RWPE2 (cell line): ENCODE measurements at regions not wholly inside any gene's neighbourhood (a gene's known extent, or its start where the extent isn't known, plus 50 kb on each side); places are given as distances from the start of the nearest gene placed in this dataset.

Experiments used
- ATAC-seq: fragments of 200-7000 bp; cut with Tn5 transposase; 3 replicates; pipeline ENCODE4 v1.9.1; 2021; ENCODE audit warnings: low read depth
- DNase-seq: peaks from one replicate; pipeline ENCODE4 v3.0.0-alpha.2; 2020; ENCODE audit warnings: low spot score
- H3K27ac ChIP-seq: fragments of 450-650 bp; 2 replicates; pipeline ENCODE4 v1.5.1; 2017; ENCODE audit warnings: mild to moderate bottlenecking; ENCODE audit not compliant: poor library complexity, severe bottlenecking
- H3K27me3 ChIP-seq: fragments of 250-450 bp; sonication (Bioruptor Pico); 2 replicates; pipeline ENCODE4 v1.5.1; 2021; ENCODE audit warnings: mild to moderate bottlenecking, moderate library complexity; ENCODE audit not compliant: insufficient read depth, poor library complexity, severe bottlenecking
- H3K36me3 ChIP-seq: fragments of 250-450 bp; sonication (Bioruptor Pico); 2 replicates; pipeline ENCODE4 v1.5.1; 2020; ENCODE audit warnings: low read depth, mild to moderate bottlenecking, moderate library complexity
- H3K4me1 ChIP-seq: fragments of 250-450 bp; sonication (Bioruptor Pico); 2 replicates; pipeline ENCODE4 v1.5.1; 2021; ENCODE audit warnings: mild to moderate bottlenecking, moderate library complexity; ENCODE audit not compliant: insufficient read depth, poor library complexity, severe bottlenecking
- H3K4me3 ChIP-seq: fragments of 250-450 bp; sonication (Bioruptor Pico); 2 replicates; pipeline ENCODE4 v1.5.1; 2021; ENCODE audit warnings: mild to moderate bottlenecking, moderate library complexity; ENCODE audit not compliant: severe bottlenecking
- H3K9me3 ChIP-seq: fragments of 250-450 bp; sonication (Bioruptor Pico); 2 replicates; pipeline ENCODE4 v1.5.1; 2021; ENCODE audit warnings: mild to moderate bottlenecking, moderate library complexity; ENCODE audit not compliant: severe bottlenecking
- TF ChIP-seq, protein P1 (sequence below): fragments of 450-650 bp; IDR thresholded peaks from one replicate; pipeline ENCODE4 v1.5.1; 2017; ENCODE audit warnings: mild to moderate bottlenecking, moderate library complexity; ENCODE audit not compliant: poor library complexity, severe bottlenecking

DNA sequence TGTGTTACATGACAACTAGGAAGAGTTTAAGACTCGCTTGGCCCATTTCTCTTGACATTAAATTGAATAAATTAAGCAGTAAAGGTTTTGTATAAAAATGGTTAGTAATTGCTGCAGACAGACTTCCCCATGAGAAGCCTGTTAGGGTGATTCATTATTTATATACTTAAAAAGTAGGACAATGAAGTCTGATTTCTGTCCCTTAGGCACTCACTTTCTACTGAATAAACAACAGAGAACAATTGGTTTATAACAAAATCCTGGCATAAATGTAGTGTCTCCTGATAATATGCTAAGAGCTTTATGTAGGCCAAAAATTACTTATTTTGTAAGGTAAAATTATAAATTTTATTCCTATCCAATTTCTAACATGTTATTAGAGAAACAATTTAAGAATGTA, 2138.5 kb upstream of the PCDH20 start:
- Histone ChIP-seq H3K4me1 (no peaks in the 10 kb centered on the region), H3K9me3 (no peaks in the 10 kb centered on the region), H3K27me3 (no peaks in the 10 kb centered on the region), H3K27ac (no peak overlapping the region), H3K36me3 (no peaks in the 10 kb centered on the region), H3K4me3 (no peak overlapping the region)
- no peak for DNase-seq
- ATAC-seq = no peak
- TF ChIP-seq, protein P1, sequence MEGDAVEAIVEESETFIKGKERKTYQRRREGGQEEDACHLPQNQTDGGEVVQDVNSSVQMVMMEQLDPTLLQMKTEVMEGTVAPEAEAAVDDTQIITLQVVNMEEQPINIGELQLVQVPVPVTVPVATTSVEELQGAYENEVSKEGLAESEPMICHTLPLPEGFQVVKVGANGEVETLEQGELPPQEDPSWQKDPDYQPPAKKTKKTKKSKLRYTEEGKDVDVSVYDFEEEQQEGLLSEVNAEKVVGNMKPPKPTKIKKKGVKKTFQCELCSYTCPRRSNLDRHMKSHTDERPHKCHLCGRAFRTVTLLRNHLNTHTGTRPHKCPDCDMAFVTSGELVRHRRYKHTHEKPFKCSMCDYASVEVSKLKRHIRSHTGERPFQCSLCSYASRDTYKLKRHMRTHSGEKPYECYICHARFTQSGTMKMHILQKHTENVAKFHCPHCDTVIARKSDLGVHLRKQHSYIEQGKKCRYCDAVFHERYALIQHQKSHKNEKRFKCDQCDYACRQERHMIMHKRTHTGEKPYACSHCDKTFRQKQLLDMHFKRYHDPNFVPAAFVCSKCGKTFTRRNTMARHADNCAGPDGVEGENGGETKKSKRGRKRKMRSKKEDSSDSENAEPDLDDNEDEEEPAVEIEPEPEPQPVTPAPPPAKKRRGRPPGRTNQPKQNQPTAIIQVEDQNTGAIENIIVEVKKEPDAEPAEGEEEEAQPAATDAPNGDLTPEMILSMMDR = no peak

DNA sequence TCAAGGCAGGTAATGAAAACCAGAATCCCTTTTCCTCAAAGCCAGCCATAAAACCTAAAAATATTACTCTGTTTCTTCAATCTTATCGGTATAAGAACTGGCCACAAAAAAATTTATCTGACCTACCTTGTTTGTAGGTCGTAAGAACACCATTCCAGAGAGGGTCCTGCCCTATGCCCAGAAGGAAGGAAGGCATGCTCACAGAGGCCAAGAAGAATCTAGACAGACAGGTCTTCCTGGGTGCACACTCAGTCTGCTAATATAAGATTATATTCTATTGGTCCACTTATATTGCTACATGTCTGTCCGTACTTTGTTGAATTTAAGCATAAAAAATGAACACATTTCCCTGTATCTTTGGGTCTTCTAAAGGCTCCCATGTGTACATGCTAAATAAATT, 2136.1 kb upstream of the PCDH20 start:
- no peaks in the 10 kb centered on the region for H3K36me3 ChIP-seq
- H3K4me3 ChIP-seq = no peak overlapping the region
- TF ChIP-seq, protein P1 = no peak
- H3K9me3 ChIP-seq = no peaks in the 10 kb centered on the region
- DNase-seq (no peak), ATAC-seq (no peak)
- no peaks in the 10 kb centered on the region for H3K27me3 ChIP-seq
- no peak overlapping the region for H3K27ac ChIP-seq
- H3K4me1 ChIP-seq = no peaks in the 10 kb centered on the region

- H3K4me3 ChIP-seq = no peak overlapping the region
- DNase-seq (no peak), ATAC-seq (no peak)
- H3K36me3 ChIP-seq = no peaks in the 10 kb centered on the region
- no peaks in the 10 kb centered on the region for H3K9me3 ChIP-seq
- H3K4me1 ChIP-seq = no peaks in the 10 kb centered on the region
- H3K27ac ChIP-seq = no peak overlapping the region
- TF ChIP-seq, protein P1 = no peak
- H3K27me3 ChIP-seq = no peaks in the 10 kb centered on the region
Observed at GRCh38 chr13:63546524-63546923, 2130.9 kb upstream of the PCDH20 start.

DNA sequence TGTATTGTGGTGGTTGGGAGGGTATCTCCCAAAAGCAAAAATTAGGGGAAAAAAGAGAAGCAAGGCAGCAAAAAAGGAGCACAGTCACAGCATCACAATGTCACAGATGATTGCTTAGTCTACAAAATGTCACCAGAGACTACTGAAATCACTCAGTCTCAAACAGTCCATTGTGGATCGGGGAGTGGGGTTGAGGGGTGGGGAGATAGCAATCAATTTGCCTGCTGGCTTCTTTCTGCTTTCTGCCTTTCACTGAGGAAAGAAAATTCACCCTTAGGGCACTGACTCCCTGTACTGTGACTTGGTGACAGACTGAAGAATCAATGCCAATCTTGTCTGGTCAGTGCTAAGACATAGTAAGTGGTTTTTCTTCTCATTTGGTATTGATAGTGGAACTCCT, 2127.1 kb upstream of the PCDH20 start:
- no peaks in the 10 kb centered on the region for H3K9me3 ChIP-seq
- H3K27me3 ChIP-seq = no peaks in the 10 kb centered on the region
- H3K36me3 ChIP-seq = no peaks in the 10 kb centered on the region
- no peak overlapping the region for H3K27ac ChIP-seq
- no peaks in the 10 kb centered on the region for H3K4me1 ChIP-seq
- no peak overlapping the region for H3K4me3 ChIP-seq
- ATAC-seq = no peak
- DNase-seq = no peak
- TF ChIP-seq, protein P1 = no peak

DNA sequence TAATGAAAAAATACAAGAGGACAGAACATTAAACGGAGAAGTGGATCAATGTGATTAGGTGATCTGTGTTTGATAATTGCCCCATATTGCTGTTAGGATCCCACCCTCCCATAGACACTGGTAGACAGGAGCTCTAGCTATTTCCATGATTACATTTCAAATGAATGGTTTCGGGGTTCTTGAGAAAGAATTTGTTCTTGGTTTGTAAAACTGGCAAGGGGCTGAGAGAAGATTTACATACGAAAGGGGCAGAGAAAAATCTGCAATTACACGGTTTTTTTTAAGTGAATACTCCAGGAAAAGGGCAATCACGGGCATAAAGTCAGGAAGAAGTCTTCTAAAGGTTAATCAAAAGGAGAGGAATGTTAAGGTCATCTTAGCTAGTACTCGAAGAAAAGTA, 2125.7 kb upstream of the PCDH20 start:
- no peaks in the 10 kb centered on the region for H3K36me3 ChIP-seq
- TF ChIP-seq, protein P1 = no peak
- H3K4me1 ChIP-seq = no peaks in the 10 kb centered on the region
- no peaks in the 10 kb centered on the region for H3K27me3 ChIP-seq
- H3K4me3 ChIP-seq = no peak overlapping the region
- H3K9me3 ChIP-seq = no peaks in the 10 kb centered on the region
- DNase-seq (no peak), ATAC-seq (no peak)
- no peak overlapping the region for H3K27ac ChIP-seq
